Astrocyte of the spinal cord (primary cell): ENCODE measurements at regions not wholly inside any gene's neighbourhood (a gene's known extent, or its start where the extent isn't known, plus 50 kb on each side); places are given as distances from the start of the nearest gene placed in this dataset.

Experiments used
- DNase-seq: peaks from one replicate; pipeline ENCODE4 v3.0.0; 2011; ENCODE audit warnings: low read depth, low spot score
- H3K4me3 ChIP-seq: 2 replicates; pipeline ENCODE4 v1.5.1; 2011; ENCODE audit warnings: low read depth, mild to moderate bottlenecking, low read length, moderate library complexity
- in situ Hi-C: cut with HindIII; loops from 2 replicates; pipeline ENCODE4 v1.10.0; 2017; ENCODE audit warnings: low sequenced_read_pairs
- TF ChIP-seq, protein P1 (sequence below): IDR thresholded peaks from 2 replicates; pipeline ENCODE4 v1.5.1; 2012; ENCODE audit warnings: low read depth, mild to moderate bottlenecking, low read length, inconsistent platforms

DNA sequence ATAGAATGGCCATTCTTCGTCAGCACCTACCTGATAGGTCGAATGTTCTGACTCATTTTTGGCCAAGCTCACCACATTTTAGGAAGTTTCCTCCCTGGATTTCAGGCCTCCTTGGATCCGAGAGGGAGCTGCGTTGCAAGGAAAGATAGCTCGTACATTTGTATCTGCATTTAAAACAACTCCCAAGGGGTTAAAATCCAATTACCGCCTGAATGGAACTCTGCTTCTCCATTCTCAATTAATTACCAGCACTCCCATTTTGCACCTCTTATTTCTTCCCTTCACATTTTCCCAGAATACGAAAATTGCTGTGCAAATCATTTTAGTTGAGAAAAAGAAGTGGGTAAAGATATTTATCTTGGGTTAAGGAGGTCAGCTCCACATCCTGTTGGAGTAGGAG lies 610.7 kb downstream of the NPHP4 start:
- in situ Hi-C loops, result no loop called here
- TF ChIP-seq, protein P1, sequence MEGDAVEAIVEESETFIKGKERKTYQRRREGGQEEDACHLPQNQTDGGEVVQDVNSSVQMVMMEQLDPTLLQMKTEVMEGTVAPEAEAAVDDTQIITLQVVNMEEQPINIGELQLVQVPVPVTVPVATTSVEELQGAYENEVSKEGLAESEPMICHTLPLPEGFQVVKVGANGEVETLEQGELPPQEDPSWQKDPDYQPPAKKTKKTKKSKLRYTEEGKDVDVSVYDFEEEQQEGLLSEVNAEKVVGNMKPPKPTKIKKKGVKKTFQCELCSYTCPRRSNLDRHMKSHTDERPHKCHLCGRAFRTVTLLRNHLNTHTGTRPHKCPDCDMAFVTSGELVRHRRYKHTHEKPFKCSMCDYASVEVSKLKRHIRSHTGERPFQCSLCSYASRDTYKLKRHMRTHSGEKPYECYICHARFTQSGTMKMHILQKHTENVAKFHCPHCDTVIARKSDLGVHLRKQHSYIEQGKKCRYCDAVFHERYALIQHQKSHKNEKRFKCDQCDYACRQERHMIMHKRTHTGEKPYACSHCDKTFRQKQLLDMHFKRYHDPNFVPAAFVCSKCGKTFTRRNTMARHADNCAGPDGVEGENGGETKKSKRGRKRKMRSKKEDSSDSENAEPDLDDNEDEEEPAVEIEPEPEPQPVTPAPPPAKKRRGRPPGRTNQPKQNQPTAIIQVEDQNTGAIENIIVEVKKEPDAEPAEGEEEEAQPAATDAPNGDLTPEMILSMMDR, result no peak
- H3K4me3 ChIP-seq, result no peak overlapping the region
- no peak for DNase-seq

DNA sequence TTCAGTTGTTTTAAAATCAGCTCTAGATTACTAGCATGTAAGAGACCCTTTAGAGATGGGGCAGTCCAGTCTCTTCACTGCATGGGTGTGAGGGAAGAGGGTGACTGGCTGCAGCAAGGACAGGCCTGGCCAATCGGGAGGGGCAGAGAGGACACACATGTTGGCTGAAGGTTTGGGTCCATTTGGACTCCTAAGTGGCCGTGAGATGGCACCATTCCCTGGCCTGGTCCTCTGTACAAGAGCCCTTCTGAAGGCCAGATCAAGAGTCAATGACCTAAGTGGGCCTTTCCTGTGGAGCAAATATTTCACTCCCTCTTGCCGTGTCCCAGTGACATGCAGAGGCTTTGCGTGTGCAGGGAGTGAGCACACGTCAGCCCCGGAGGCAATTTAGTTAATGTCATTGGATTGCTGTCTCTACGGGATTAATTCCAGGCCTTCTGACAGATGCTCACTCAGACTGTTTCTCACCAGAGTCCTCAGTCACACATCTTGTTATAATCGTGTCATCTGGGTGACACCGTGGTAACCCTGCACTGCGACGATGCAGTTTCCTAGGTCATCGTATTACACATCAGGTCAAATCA lies 613.0 kb downstream of the NPHP4 start:
- H3K4me3 ChIP-seq, result no peak overlapping the region
- DNase-seq, result no peak
- TF ChIP-seq, protein P1, result no peak
- in situ Hi-C loops, result no loop called here

DNA sequence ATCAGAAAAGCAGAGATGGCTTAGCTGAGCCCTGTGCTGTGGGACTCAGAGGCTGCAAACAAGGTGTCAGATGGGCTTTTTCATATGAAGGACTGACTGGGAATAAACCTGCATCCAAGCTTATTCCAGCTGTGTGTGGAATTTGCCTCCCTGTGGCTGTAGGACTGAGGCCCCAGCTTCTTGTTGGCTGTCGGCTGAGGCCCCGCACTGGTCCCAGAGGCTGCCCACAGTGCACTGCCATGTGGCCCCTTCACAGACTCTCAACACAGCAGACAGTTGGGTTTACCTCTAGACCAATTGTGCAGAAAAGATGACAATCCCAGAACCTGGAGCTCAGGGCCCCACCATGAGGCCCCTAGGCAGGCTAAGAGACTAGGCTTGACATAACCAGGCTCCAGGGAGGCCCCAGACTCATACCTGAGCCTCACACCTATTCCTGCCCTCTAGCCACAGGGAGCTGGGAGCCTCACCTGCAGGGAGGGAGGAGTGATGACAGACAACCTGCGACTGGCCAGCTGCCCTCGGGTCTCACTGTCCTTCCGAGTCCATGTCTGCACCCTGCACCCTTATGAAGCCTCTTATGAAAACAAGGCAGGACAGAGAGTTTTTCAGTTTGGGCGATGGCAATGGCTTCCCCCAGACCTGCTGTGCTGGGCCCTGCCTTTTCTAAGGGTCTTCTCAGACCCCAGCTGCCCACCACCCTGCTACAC lies 615.5 kb downstream of the NPHP4 start:
- H3K4me3 ChIP-seq, result no peak overlapping the region
- in situ Hi-C loops, result no loop called here
- no peak for DNase-seq
- TF ChIP-seq, protein P1, result no peak

DNA sequence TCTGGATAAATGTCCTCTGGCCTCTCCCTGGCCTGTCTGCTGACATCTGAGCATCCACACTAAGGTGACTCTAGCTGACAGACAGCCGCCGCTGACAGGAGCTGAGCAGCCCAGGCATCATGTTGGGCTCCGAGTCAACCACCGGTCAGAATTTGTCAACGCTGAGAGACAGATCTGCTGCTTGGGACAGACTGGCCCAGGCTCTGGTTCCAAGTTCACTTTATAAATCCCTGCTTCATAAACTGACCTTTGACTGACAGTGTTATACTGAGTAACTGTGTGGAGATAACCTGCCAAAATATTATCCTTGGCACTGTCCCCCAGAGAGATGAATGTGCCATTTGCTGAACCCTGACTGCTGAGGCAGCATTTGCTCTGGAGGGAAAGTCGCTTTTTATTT lies 616.7 kb downstream of the NPHP4 start:
- TF ChIP-seq, protein P1, result no peak
- H3K4me3 ChIP-seq, result no peak overlapping the region
- DNase-seq, result no peak
- in situ Hi-C loops, result no loop called here

DNA sequence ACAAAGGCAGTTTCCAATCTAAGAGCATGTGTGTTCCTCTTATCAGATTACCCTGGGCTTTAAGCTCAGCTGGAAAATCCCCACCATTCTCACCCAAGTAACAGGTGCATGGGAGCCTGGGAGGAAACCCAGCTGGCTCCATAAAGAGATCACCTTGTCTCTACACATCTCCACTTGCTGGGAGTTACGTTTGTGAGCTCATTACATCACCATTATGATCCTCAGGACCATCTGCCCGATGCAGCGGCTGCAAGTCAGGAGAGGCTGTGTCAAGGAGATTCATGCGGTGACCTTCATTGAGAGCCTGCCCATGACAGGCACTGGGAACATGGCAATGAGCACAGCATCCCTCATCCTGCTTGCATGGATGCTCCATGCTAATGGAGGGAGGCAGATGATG lies 618.0 kb downstream of the NPHP4 start:
- in situ Hi-C loops, result no loop called here
- TF ChIP-seq, protein P1, result no peak
- DNase-seq, result no peak
- H3K4me3 ChIP-seq, result no peak overlapping the region

DNA sequence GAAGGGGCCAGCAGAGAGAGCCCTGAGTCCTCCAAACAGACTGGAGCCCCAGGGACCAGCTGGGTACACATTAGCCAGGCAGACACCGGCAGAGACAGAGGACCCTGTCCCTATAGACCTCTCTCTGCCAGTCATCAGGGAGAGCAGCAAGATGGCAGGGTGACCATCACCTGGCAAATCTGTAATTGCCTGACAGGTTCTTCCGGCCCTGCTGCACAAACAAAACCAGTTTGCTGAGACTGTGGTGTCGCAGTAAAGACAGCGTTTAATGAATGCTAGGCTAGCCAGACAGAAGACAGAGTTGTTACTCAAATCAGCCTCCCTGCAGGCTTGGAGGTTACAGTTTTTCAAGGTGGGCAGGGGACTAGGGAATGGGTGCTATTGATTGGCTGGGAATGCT lies 618.9 kb downstream of the NPHP4 start:
- no peak for DNase-seq
- TF ChIP-seq, protein P1, result no peak
- in situ Hi-C loops, result no loop called here
- H3K4me3 ChIP-seq, result no peak overlapping the region
